ENCODE measurements at regions not wholly inside any gene's neighbourhood (a gene's known extent, or its start where the extent isn't known, plus 50 kb on each side); places are given as distances from the start of the nearest gene placed in this dataset.
"Not testable (repeated sequence)": the region's sequence is repeated elsewhere in the genome, so short reads cannot be mapped to it uniquely, and the experiment has no call there.

GRCh38 chr14:37745657-37746056 lies 150.2 kb downstream of the TTC6 start:
- H3K27me3 ChIP-seq (replicated peaks; ENCODE audit: control insufficient read depth, insufficient read depth, low read length, poor library complexity, severe bottlenecking), result no peaks in the 10 kb centered on the region
- no peak overlapping the region for H3K4me3 ChIP-seq (ENCODE audit: insufficient read depth, low read depth, low read length, poor library complexity, severe bottlenecking)
- no peak overlapping the region for H3K27ac ChIP-seq (ENCODE audit: insufficient read depth, low read length, poor library complexity, severe bottlenecking)
- no peaks in the 10 kb centered on the region for H3K36me3 ChIP-seq (ENCODE audit: control insufficient read depth, insufficient read depth, low read length)
- no peaks in the 10 kb centered on the region for H3K4me1 ChIP-seq (ENCODE audit: control insufficient read depth, insufficient read depth, low read length, poor library complexity, severe bottlenecking)
- no peak for DNase-seq
- H3K9me3 ChIP-seq (ENCODE audit: control insufficient read depth, low read length), result no peaks in the 10 kb centered on the region

- no peaks in the 10 kb centered on the region for H3K9me3 ChIP-seq (ENCODE audit: control insufficient read depth, low read length)
- no peak for DNase-seq
- no peak overlapping the region for H3K4me3 ChIP-seq (ENCODE audit: insufficient read depth, low read depth, low read length, poor library complexity, severe bottlenecking)
- H3K4me1 ChIP-seq (ENCODE audit: control insufficient read depth, insufficient read depth, low read length, poor library complexity, severe bottlenecking), result no peaks in the 10 kb centered on the region
- no peaks in the 10 kb centered on the region for H3K27me3 ChIP-seq (replicated peaks; ENCODE audit: control insufficient read depth, insufficient read depth, low read length, poor library complexity, severe bottlenecking)
- no peaks in the 10 kb centered on the region for H3K36me3 ChIP-seq (ENCODE audit: control insufficient read depth, insufficient read depth, low read length)
- no peak overlapping the region for H3K27ac ChIP-seq (ENCODE audit: insufficient read depth, low read length, poor library complexity, severe bottlenecking)
Observed at GRCh38 chr14:37746140-37746832, 150.9 kb downstream of the TTC6 start.

- Histone ChIP-seq H3K27ac (ENCODE audit: insufficient read depth, low read length, poor library complexity, severe bottlenecking) (no peak overlapping the region), H3K4me1 (ENCODE audit: control insufficient read depth, insufficient read depth, low read length, poor library complexity, severe bottlenecking) (no peaks in the 10 kb centered on the region), H3K4me3 (ENCODE audit: insufficient read depth, low read depth, low read length, poor library complexity, severe bottlenecking) (no peak overlapping the region), H3K36me3 (ENCODE audit: control insufficient read depth, insufficient read depth, low read length) (no peaks in the 10 kb centered on the region), H3K9me3 (ENCODE audit: control insufficient read depth, low read length) (no peaks in the 10 kb centered on the region), H3K27me3 (replicated peaks; ENCODE audit: control insufficient read depth, insufficient read depth, low read length, poor library complexity, severe bottlenecking) (no peaks in the 10 kb centered on the region)
- DNase-seq, result no peak
Observed at GRCh38 chr14:37753459-37753858, 158.0 kb downstream of the TTC6 start.

GRCh38 chr14:37760275-37760674 lies 164.8 kb downstream of the TTC6 start:
- not testable (repeated sequence) for DNase-seq; H3K36me3 ChIP-seq (ENCODE audit: control insufficient read depth, insufficient read depth, low read length); H3K27me3 ChIP-seq (replicated peaks; ENCODE audit: control insufficient read depth, insufficient read depth, low read length, poor library complexity, severe bottlenecking); H3K4me1 ChIP-seq (ENCODE audit: control insufficient read depth, insufficient read depth, low read length, poor library complexity, severe bottlenecking); H3K27ac ChIP-seq (ENCODE audit: insufficient read depth, low read length, poor library complexity, severe bottlenecking); H3K9me3 ChIP-seq (ENCODE audit: control insufficient read depth, low read length); H3K4me3 ChIP-seq (ENCODE audit: insufficient read depth, low read depth, low read length, poor library complexity, severe bottlenecking)

GRCh38 chr14:37763266-37763665 lies 167.8 kb downstream of the TTC6 start:
- Histone ChIP-seq H3K4me3 (ENCODE audit: insufficient read depth, low read depth, low read length, poor library complexity, severe bottlenecking) (no peak overlapping the region), H3K36me3 (ENCODE audit: control insufficient read depth, insufficient read depth, low read length) (no peaks in the 10 kb centered on the region), H3K9me3 (ENCODE audit: control insufficient read depth, low read length) (no peaks in the 10 kb centered on the region), H3K27me3 (replicated peaks; ENCODE audit: control insufficient read depth, insufficient read depth, low read length, poor library complexity, severe bottlenecking) (no peaks in the 10 kb centered on the region), H3K27ac (ENCODE audit: insufficient read depth, low read length, poor library complexity, severe bottlenecking) (no peak overlapping the region), H3K4me1 (ENCODE audit: control insufficient read depth, insufficient read depth, low read length, poor library complexity, severe bottlenecking) (no peaks in the 10 kb centered on the region)
- no peak for DNase-seq

- not testable (repeated sequence) for H3K27ac ChIP-seq (ENCODE audit: insufficient read depth, low read length, poor library complexity, severe bottlenecking); DNase-seq; H3K27me3 ChIP-seq (replicated peaks; ENCODE audit: control insufficient read depth, insufficient read depth, low read length, poor library complexity, severe bottlenecking); H3K4me1 ChIP-seq (ENCODE audit: control insufficient read depth, insufficient read depth, low read length, poor library complexity, severe bottlenecking); H3K9me3 ChIP-seq (ENCODE audit: control insufficient read depth, low read length); H3K36me3 ChIP-seq (ENCODE audit: control insufficient read depth, insufficient read depth, low read length); H3K4me3 ChIP-seq (ENCODE audit: insufficient read depth, low read depth, low read length, poor library complexity, severe bottlenecking)
Observed at GRCh38 chr14:37772283-37772682, 176.9 kb downstream of the TTC6 start.

GRCh38 chr14:37776791-37777499 lies 181.5 kb downstream of the TTC6 start:
- H3K36me3 ChIP-seq (ENCODE audit: control insufficient read depth, insufficient read depth, low read length), result no peaks in the 10 kb centered on the region
- H3K27me3 ChIP-seq (replicated peaks; ENCODE audit: control insufficient read depth, insufficient read depth, low read length, poor library complexity, severe bottlenecking), result no peaks in the 10 kb centered on the region
- H3K4me3 ChIP-seq (ENCODE audit: insufficient read depth, low read depth, low read length, poor library complexity, severe bottlenecking), result no peak overlapping the region
- no peaks in the 10 kb centered on the region for H3K4me1 ChIP-seq (ENCODE audit: control insufficient read depth, insufficient read depth, low read length, poor library complexity, severe bottlenecking)
- no peak for DNase-seq
- H3K27ac ChIP-seq (ENCODE audit: insufficient read depth, low read length, poor library complexity, severe bottlenecking), result no peak overlapping the region
- H3K9me3 ChIP-seq (ENCODE audit: control insufficient read depth, low read length), result no peaks in the 10 kb centered on the region

- no peak for DNase-seq
- Histone ChIP-seq H3K36me3 (ENCODE audit: control insufficient read depth, insufficient read depth, low read length) (no peaks in the 10 kb centered on the region), H3K9me3 (ENCODE audit: control insufficient read depth, low read length) (no peaks in the 10 kb centered on the region), H3K4me1 (ENCODE audit: control insufficient read depth, insufficient read depth, low read length, poor library complexity, severe bottlenecking) (no peaks in the 10 kb centered on the region), H3K27me3 (replicated peaks; ENCODE audit: control insufficient read depth, insufficient read depth, low read length, poor library complexity, severe bottlenecking) (no peaks in the 10 kb centered on the region), H3K4me3 (ENCODE audit: insufficient read depth, low read depth, low read length, poor library complexity, severe bottlenecking) (no peak overlapping the region), H3K27ac (ENCODE audit: insufficient read depth, low read length, poor library complexity, severe bottlenecking) (no peak overlapping the region)
Observed at GRCh38 chr14:37778135-37778943, 182.9 kb downstream of the TTC6 start.

- no peaks in the 10 kb centered on the region for H3K27me3 ChIP-seq (replicated peaks; ENCODE audit: control insufficient read depth, insufficient read depth, low read length, poor library complexity, severe bottlenecking)
- H3K27ac ChIP-seq (ENCODE audit: insufficient read depth, low read length, poor library complexity, severe bottlenecking), result no peak overlapping the region
- no peak overlapping the region for H3K4me3 ChIP-seq (ENCODE audit: insufficient read depth, low read depth, low read length, poor library complexity, severe bottlenecking)
- H3K9me3 ChIP-seq (ENCODE audit: control insufficient read depth, low read length), result no peaks in the 10 kb centered on the region
- H3K4me1 ChIP-seq (ENCODE audit: control insufficient read depth, insufficient read depth, low read length, poor library complexity, severe bottlenecking), result no peaks in the 10 kb centered on the region
- no peak for DNase-seq
- no peaks in the 10 kb centered on the region for H3K36me3 ChIP-seq (ENCODE audit: control insufficient read depth, insufficient read depth, low read length)
Observed at GRCh38 chr14:37779480-37779879, 184.1 kb downstream of the TTC6 start.

- H3K36me3 ChIP-seq (ENCODE audit: control insufficient read depth, insufficient read depth, low read length); H3K4me3 ChIP-seq (ENCODE audit: insufficient read depth, low read depth, low read length, poor library complexity, severe bottlenecking); H3K27me3 ChIP-seq (replicated peaks; ENCODE audit: control insufficient read depth, insufficient read depth, low read length, poor library complexity, severe bottlenecking); H3K9me3 ChIP-seq (ENCODE audit: control insufficient read depth, low read length); H3K4me1 ChIP-seq (ENCODE audit: control insufficient read depth, insufficient read depth, low read length, poor library complexity, severe bottlenecking); DNase-seq; H3K27ac ChIP-seq (ENCODE audit: insufficient read depth, low read length, poor library complexity, severe bottlenecking): not testable (repeated sequence)
Observed at GRCh38 chr14:37780731-37781130, 185.3 kb downstream of the TTC6 start.

All from effector memory CD4-positive, alpha-beta T cell (primary cell).